ACHN (cell line): ENCODE measurements at regions not wholly inside any gene's neighbourhood (a gene's known extent, or its start where the extent isn't known, plus 50 kb on each side); places are given as distances from the start of the nearest gene placed in this dataset.
A peak's percentile ranks its signal among the peaks of the same experiment; 100 is the strongest.
"Not testable (repeated sequence)": the region's sequence is repeated elsewhere in the genome, so short reads cannot be mapped to it uniquely, and the experiment has no call there.

Experiments used
- DNase-seq: peaks from one replicate; pipeline ENCODE4 v3.0.0-alpha.2; 2015
- in situ Hi-C: cut with HindIII; loops from 2 replicates; pipeline ENCODE4 v1.10.0; 2017; ENCODE audit warnings: low sequenced_read_pairs, low pct_ligation_motif_present, low pct_unique_long_range_greater_than_20kb

- in situ Hi-C loops, DNase-seq: not testable (repeated sequence)
Measured at GRCh38 chrX:41017785-41018184, 67.5 kb upstream of the USP9X start.

DNA sequence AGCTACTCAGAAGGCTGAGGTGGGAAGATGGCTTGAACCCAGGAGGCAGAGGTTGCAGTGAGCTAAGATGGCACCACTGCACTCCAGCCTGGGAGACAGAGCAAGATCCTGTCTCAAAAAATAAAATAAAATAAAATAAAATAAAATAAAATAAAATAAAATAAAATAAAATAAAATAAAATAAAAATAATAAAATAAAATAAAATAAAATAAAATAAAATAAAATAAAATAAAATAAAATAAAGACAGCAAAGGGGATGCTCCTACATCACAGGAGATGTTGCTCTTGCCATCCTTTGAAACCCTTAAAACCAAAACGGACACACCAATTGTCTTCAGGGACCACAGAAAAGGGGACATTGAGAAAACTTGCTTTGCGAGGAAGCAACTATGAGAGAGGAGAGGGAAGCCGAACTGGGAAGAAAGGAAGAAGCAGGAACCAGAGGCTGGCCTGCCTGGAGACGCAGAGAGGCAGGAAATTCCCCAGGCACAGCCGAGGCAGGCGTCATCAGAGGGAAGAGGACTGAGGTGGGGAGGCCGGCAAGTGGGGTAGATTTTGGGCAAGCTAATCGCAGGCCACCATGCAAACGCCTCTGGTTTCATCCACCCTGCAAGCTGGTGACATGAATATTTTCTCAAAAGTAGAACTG lies 66.7 kb upstream of the USP9X start:
- DNase-seq, in situ Hi-C loops: not testable (repeated sequence)

DNA sequence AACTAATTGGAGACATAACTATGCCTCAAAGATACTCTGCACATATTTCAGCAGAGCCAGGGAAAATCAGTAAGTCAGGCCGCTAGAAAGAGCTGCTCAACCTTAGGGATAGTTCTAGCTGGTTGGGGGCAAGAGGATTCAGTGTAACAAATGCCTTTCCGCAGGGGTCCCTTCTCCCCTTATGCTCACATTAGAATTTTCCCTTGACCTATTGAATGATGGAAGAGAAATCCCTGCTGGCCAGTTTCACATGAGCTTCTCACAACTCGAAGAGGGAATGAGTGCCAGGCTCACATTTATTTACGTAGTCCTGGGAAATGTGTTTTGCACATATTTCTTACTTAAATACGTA lies 66.2 kb upstream of the USP9X start:
- no peak for DNase-seq
- in situ Hi-C loops: no loop called here

- in situ Hi-C loops: no loop called here
- no peak for DNase-seq
Measured at GRCh38 chrX:41022566-41022965, 62.7 kb upstream of the USP9X start.

GRCh38 chrX:41023098-41023497 lies 62.1 kb upstream of the USP9X start:
- in situ Hi-C loops: no loop called here
- no peak for DNase-seq

DNA sequence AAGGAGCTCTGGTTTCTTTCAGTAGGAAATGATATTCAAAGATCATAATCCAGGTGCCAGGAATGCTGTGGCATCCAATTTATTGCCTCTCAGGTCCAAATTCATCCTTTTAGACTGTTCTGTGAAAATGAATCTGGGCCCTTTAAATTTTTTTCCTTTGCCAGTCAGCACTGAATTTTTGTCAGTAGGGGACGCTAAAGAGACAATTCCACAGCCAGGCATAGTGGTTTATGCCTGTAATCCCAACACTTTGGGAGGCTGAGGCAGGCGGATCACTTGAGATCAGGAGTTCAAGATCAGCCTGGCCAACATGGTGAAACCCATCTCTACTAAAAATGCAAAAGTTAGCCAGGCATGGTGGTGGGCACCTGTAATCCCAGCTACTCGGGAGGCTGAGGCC lies 60.9 kb upstream of the USP9X start:
- in situ Hi-C loops, DNase-seq: not testable (repeated sequence)

- in situ Hi-C loops: no loop called here
- DNase-seq: no peak
Measured at GRCh38 chrX:41024755-41025154, 60.5 kb upstream of the USP9X start.

DNA sequence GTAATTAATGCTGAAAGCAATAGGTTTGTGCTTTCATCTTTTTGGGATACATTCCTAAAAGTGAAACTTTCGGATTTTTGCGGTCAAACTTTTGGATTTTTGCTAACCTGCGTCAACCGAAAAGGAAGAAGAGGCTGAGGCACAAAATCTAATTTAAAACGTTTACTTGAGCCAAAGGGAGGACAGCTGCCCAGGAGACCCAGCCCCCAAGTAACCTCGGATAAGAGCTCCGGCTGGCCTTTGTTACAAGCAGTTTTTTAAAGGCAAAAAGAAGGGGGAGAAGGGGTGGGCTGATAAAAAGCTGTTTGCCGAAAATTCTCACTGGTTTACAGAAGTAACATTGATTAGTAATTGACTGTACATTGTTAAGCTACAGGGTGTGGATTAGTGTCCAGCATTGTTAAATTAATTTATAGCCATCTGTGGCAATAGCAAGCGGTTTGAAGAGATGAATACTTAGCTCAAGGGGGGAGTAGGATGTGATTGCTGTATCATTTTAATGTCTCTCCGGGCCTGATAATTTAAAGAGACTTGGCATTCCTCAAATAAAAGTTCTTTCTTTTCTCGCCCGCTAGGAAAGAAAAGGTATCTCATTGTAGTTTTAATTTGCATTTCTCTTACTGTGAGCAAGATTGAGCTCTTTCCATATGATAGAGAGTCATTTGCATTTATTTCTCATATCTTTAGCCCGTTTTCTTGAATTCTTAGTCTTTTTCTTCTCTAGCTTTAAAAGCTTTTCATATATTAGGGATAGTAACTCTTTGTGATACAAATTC lies 59.1 kb upstream of the USP9X start:
- in situ Hi-C loops: no loop called here
- no peak for DNase-seq

- no peak for DNase-seq
- in situ Hi-C loops: no loop called here
Measured at GRCh38 chrX:41026702-41027078, 58.6 kb upstream of the USP9X start.

DNA sequence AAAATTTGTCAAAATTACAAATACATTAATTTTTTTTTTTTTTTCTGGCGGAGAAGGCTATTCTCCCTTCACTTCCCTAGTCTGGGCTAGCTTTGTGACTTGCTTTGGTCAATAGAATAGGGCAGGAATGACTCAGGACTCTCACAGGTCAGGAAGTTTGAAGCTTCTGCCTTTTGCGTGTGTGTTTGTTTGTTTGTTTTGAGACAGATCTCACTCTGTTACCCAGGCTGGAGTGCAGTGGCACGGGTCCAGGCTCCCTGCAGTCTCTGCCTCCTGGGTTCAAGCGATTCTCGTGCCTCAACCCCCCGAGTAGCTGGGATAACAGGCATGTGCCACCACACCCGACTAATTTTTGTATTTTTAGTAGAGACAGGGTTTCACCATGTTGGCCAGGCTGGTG lies 55.9 kb upstream of the USP9X start:
- DNase-seq: no peak
- in situ Hi-C loops: no loop called here

DNA sequence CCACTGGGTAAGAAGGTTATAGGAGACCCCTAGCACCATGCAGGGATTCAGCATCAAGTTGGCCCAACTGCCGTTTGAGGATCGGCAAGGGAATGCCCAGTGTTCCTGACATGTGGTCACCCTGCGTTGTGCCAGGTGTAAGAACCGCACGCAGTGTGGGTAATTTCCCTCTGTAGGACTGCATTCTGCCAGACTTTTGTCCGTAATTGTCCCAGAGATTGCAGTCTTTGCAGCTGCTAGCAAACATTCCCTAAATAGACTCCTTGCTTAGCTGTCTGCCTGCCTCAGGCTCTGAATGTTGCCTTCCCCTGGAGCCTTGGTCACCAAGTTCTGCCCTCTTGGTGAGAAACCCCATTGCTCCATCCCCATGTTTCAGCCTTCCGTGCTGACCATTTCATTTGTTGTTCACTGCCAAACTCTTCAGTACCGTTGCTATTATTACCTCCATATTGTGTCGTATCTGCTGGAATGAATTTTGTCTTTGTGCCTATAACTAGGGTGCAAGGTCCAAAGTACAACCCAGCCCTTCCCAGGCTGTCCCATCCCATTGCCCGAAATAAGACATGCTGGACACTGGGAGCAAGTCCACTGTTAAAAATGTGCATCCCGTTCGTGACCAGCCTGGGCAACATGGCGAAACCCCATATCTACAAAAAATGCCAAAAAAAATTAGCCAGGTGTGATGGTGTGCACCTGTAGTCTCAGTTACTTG lies 53.8 kb upstream of the USP9X start:
- no peak for DNase-seq
- in situ Hi-C loops: no loop called here

DNA sequence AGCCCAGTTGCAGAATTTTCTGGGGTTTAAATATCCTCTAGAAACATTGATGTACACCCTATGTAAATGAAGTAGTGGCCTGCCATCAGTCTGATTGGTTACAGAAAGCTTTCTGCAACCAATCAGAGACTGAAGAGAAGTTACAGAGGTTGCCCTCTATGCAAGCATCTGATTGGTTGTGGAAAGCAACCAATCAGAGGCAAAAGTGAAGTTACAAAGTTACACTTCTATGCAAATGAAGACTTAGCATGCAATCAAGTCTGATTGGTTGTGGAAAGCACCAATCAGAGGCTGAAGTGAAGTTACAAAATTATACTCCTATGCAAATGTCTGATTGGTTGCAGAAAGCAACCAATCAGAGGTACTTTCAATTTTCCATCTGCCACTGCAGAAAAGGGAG lies 51.9 kb upstream of the USP9X start:
- in situ Hi-C loops: no loop called here
- peak; percentile 1 for DNase-seq

DNA sequence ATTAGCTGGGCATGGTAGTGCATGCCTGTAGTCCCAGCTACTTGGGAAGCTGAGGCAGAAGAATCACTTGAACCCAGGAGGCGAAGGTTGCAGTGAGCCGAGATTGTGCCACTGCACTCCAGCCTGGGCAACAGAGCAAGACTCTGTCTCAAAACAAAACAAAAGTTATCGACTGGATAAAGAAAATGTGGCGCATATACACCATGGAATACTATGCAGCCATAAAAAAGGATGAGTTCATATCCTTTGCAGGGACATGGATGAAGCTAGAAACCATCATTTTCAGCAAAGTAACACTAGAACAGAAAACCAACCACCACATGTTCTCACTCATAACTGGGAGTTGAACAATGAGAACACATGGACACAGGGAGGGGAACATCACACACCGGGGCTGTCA lies 50.3 kb upstream of the USP9X start:
- in situ Hi-C loops, DNase-seq: not testable (repeated sequence)
